GM18907 (cell line): ENCODE measurements at regions not wholly inside any gene's neighbourhood (a gene's known extent, or its start where the extent isn't known, plus 50 kb on each side); places are given as distances from the start of the nearest gene placed in this dataset.

Source experiments
- ATAC-seq: cut with Tn5 transposase; IDR thresholded peaks from one replicate; pipeline ENCODE4 v1.9.1; 2021; ENCODE audit warnings: mild to moderate bottlenecking, moderate library complexity; ENCODE audit not compliant: unreplicated experiment

DNA sequence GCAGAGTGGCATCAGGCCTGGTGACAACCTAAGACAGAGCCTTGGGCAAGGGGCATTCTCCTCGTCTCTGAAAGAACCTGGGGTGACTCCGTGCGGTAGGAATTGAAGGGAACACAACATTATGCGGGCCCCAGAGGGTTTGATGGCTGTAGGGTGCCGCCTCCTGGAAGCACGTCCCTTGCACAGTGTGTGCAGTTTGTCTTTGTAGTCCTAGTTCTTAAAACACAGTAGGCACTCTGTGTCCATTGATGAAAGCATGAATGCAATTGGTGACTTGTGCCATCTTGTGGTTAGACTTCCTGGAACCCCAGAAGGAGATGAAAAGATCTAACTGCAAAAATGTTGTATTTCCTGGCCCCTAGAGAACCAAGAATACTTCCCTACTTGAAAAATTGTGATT lies 279.8 kb downstream of the UTP18 start:
- no peak for ATAC-seq

DNA sequence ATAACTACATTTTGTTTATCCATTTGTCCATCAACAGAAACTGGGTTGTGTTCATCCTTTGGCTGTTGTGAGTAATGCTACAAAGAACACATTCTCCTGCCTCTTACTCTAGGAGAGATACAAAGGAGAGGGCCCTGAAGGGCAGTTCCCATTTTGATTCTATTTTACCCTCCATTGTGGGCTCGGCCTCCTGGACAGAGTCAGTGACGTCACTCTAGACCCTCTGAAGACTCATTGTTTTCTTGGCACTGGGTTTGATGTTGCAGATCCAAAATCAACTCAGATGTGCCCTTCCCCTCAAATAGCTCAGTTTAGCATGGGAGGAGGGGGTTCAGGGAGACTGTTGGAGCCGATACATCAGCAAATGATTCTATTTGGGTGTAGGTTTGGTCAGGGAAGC lies 280.9 kb downstream of the UTP18 start:
- no peak for ATAC-seq

DNA sequence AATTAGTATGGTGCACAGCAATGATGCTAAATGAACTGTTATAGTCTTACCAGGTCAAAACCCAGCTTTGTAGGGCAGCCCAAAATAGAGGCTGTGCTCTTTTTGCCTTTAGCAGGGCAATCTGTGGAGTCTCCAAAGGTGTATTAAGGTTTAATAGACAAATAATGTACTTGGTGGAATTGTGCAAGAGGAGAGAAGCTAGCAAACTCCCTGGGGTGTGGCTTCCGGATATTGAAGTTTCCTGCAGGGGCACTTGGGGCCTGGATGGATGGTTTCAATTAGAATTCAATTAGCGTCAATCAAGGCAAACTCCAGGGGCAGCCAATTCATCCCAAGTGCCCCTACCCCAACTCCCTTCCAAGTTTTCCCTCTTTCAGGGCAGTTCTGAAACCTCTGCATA lies 285.8 kb downstream of the UTP18 start:
- no peak for ATAC-seq

DNA sequence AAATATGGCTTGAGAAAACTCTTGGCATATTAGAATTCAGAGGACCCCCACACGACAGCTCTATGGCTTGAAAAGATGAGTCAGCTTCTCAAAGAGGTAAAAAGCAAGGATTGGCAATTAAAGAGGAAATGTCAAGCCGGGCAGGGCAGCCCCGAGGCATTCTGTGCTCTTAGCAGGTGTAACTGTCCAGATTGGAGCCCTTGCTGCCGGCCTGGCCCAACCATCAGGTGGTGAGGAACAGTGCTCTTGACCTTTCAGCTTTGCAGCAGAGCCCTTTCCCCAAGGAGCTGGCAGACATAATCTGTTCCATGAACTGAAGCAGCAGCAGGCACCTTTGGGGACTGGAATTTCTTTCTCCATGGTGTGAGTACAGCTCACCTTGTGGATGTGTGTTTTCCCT lies 287.8 kb downstream of the UTP18 start:
- no peak for ATAC-seq

DNA sequence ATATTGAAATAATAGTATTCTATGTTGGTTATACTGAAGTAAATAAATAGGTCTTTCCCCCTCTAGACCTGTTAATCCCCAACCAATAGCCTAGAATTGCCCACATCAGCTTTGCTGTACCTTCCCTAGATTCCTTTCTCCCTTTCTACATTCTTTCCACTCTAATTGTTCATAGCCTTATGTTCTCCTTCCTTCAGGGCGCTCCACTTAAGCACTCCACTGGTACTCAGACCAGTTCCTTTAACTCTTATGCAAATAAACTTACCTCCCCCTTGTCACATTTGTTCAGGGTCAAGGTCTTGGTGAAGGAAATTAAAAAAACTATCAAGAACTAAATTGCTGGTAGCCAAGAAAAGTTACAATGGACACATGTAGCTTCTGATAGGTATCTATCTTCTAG lies 294.8 kb downstream of the UTP18 start:
- ATAC-seq, result no peak

DNA sequence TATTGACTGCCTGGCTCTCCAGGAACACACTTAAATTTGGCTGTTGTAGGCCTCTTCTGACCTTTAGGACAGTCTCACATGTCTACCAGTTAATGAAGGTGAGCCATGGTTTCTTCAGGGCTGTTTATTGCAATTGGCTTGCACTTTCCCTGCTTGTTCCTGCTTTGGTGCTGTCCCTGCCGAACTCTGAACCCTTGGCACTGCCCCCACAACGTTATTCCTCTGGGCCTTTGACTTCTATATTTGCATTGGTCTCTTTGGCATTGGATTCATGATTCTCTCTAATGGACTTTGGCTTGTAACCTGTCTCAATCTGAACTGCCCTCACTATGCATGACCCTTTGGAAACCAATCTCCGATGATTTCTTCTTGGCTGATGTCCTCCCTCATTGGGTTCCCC lies 299.4 kb downstream of the UTP18 start:
- ATAC-seq, result no peak

DNA sequence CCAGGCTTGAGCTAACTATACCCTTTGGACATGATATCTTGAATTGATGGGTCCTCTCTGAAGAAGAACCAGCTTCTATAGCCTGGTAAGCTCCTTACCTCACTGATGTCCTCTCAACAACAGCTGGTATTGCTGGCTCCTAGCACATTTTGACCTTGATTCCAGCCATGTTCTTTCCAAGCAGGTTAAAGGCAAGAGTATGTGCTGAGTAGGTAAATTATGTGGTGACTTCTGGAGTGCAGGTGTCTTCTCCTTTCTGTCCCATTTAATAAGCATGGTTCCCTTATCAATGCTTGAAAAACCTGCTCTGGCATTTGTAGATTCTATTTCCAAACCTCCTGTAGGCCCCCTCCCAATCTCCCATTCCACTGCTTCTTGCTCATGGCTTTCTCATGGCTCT lies 300.1 kb downstream of the UTP18 start:
- no peak for ATAC-seq

DNA sequence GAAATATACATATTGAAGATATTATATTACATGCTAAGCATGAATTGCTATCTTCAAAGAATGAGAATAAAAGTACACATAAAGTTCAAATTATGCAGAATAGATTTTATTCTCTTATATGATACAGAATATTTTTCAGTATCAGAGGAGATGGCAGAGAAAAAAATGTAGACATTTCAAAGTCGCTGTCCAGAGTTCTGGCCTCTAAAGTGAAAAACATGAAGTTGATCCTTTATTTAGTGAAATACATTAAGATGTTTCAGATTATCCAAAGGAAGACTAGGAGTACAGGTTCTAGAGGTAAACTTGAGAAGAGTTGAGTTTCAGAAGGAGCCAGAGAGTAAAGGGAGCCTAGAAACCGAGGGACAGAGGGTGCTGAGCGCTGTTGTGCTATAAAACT lies 303.6 kb downstream of the UTP18 start:
- ATAC-seq, result no peak

DNA sequence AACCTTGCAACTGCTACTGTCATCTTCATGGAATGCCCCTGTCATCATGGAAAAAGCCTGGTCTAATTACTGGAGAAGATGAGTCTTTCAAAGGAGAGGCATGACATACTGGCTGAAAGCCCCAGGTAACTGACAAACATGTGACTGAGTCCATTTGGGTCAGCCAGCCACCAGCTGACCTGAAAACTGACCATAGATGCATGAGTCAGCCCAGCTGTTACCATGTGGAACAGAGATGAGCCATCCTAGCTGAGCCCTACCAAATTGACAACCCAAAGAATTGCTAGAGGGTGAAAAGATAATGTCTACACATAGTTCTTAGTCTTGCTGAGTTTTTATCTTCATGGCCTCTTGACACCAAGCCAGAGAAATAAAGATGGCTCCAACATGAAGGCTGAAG lies 311.8 kb downstream of the UTP18 start:
- ATAC-seq, result no peak
